GM12875 (cell line): ENCODE measurements at regions not wholly inside any gene's neighbourhood (a gene's known extent, or its start where the extent isn't known, plus 50 kb on each side); places are given as distances from the start of the nearest gene placed in this dataset.

ENCODE experiments used
- H3K4me3 ChIP-seq: one replicate; pipeline ENCODE4 v1.5.1; 2011; ENCODE audit warnings: low read depth, low read length, control low read depth
- TF ChIP-seq, protein P1 (sequence below): IDR thresholded peaks from 2 replicates; pipeline ENCODE4 v1.5.1; 2011; ENCODE audit warnings: low read depth, mild to moderate bottlenecking, control low read depth, inconsistent platforms, low read length, moderate library complexity, borderline replicate concordance; ENCODE audit not compliant: insufficient read depth

DNA sequence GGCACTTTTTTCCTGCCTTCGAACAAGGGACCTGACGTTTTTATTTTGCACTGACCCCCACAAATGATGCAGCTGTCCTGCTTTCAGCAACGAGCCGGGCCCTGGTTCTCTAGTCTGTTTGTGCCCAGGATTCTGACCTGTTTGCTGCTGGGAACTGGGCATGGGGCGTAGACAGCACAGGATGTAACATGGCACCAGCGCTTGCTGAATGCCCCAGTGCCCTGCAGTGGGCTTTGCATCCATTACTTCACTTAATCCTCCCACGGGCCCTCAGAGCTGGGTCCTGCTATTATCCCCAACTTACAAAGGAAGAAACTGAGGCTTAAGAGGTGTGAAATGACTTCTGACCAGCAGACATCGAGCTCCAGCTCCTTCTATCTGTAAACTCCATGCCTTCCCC is 80.4 kb upstream of the PMEPA1 start:
- TF ChIP-seq, protein P1, sequence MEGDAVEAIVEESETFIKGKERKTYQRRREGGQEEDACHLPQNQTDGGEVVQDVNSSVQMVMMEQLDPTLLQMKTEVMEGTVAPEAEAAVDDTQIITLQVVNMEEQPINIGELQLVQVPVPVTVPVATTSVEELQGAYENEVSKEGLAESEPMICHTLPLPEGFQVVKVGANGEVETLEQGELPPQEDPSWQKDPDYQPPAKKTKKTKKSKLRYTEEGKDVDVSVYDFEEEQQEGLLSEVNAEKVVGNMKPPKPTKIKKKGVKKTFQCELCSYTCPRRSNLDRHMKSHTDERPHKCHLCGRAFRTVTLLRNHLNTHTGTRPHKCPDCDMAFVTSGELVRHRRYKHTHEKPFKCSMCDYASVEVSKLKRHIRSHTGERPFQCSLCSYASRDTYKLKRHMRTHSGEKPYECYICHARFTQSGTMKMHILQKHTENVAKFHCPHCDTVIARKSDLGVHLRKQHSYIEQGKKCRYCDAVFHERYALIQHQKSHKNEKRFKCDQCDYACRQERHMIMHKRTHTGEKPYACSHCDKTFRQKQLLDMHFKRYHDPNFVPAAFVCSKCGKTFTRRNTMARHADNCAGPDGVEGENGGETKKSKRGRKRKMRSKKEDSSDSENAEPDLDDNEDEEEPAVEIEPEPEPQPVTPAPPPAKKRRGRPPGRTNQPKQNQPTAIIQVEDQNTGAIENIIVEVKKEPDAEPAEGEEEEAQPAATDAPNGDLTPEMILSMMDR, result no peak

DNA sequence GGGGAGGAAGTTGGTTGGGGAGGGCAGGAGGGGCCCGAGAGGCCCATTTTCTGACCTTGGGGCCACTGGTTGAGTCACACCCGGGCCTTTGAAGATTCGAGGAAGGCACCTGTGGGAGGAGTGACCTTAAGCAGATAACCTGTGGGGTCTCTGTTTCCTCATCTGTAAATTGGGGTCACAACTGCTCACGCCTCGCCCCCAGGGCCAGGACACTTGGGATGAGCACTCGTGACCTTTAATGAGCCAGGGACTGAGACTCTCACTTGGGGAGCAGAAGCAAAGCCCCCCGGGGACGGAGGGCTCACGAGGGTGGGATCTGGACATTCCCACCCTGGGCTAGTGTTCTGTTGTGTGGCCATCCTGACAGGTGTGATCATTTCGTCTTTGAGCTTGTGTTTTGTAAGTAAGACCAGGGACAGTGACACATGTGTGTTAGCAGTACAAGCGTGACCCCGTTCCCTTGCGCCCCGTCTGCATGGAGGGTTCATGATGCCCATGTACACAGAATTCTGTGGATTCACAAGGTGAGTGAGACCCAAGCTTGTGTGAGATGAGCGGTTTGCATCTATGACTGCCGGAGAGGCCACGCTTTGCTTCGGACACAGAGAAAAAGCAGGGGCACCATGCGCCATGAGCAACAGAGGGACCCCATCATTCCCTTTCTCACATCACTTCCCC is 79.3 kb upstream of the PMEPA1 start:
- TF ChIP-seq, protein P1, result no peak
- H3K4me3 ChIP-seq, result no peak overlapping the region

More for the DNA sequence above, 80.4 kb upstream of the PMEPA1 start:
- no peak overlapping the region for H3K4me3 ChIP-seq

DNA sequence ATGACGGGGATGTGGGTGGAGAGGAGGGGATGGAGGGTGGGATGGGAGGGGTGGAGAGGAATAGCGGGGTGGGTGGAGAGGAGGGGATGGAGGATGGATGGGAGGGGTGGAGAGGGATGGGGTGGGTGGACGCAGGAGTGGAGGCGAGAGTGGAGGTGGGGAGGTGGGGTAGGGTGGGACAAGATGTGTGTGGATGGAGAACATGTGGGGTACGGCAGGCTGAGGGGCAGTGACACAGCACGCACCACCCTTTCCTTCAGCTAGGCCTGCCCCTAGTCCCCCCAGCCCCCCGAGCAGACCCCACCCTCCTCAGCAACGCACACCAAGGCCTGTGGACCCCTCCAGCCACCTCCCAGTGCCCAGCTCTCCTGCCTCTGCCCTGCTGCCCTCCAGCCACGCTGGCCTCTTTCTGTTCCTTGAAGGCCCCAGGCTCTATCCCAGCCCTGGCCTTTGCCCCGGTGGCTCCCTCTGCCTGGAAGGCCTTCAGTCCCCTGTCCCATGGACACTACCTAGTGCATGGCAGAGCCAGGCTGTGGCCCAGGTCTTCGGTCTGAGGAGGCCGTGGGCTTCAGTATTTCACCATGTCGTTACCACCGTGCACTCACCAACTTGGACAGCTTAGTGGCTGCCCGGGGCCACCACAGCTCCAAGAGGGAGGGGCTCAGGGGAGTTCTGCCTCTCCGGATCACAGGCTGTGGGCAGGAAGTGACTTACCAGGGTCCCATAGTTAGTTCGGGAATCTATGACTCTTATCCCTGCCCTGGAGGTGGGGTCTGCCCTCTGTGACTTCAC is 78.4 kb upstream of the PMEPA1 start:
- TF ChIP-seq, protein P1, result no peak
- H3K4me3 ChIP-seq, result no peak overlapping the region

DNA sequence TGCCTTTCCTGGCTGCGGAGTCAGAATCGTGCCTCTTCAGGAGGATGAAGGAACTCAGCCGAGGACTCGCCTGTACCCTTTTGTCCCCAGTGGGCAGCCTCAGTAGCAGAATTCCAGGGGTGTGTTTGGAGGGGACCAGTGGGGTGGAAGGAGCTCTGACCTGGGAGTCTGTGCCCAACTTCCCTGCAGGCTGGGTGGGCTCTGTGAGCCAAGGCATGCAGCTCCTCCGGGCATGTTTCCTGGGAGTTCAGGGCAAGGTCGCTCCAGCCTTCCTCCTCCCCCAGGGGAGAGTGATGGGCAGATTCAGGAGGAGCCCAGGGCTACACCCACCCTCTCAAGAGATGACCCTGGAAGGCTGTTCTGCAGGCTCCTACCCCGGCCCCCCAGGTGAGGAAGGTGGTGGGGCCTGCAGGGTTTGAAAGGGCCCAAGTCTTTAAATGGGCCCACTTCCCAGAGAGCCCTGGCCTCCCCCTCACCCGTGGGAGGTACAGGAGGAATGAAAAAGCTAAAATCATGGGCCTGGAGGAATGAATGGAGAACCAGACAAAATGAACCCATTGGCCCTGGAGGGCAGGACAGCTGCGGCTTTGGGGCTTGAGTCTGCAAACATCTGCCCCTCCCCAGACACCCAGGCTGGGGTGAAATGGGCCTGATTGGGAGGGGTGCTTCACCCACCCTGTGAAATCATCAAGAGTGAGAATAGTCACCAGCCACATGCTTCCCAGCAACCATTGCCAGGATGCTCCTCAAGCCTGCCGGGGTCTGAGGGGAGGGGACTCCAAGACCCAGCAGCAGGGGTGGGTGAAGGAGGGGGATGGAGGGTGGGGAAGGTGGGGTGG is 77.6 kb upstream of the PMEPA1 start:
- no peak overlapping the region for H3K4me3 ChIP-seq
- TF ChIP-seq, protein P1, result no peak

DNA sequence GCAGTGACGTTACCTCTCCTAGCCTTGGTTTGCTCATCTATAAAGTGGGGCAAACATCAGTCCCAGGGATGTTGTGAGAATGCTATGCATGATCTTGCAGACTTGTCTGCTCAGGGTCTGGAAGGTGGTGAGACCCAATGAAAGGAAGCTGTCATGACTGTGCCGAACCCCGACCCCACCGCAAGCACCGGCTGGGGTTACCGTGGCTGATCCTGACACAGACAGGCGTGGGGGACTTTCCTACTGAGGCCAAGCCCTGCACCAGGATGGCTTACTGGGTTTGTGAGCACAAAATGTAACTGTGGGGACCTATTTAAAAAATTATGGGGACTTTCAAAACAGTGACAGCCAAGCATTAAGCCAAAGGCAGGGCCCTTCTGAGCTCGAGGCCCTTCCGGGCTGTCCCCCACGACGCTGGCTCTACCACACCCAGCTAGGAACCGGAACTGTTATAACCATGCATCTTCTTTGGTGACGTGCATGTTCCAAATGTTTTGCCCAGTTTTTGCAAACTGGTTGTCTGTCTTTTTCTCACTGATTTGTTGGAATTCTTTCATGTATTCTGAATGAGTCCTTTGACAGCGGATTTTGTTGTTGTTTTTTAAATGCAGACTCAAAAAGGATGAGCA is 76.6 kb upstream of the PMEPA1 start:
- no peak overlapping the region for H3K4me3 ChIP-seq
- TF ChIP-seq, protein P1, result no peak

DNA sequence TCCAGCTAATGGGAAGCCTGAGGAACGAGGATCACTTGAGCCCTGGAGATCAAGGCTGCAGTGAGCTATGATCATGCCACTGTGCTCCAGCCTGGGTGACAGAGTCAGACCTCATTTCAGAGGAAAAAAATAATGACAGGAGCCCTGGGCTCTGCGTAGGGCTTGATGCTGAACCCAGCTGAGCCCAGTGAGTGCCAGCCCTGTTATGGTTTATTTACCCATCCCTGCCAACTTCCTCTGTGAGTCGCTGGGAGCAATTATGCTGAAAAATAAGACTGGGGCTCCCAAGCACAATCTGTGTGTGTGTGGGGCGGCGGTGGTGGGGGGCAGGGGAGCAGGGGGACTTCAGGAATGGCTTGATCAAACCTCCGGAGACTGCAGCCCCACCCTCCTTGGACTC is 75.9 kb upstream of the PMEPA1 start:
- no peak overlapping the region for H3K4me3 ChIP-seq
- TF ChIP-seq, protein P1, result no peak
